Motor neuron (in vitro differentiated cells): ENCODE measurements at regions not wholly inside any gene's neighbourhood (a gene's known extent, or its start where the extent isn't known, plus 50 kb on each side); places are given as distances from the start of the nearest gene placed in this dataset.
"Not testable (repeated sequence)": the region's sequence is repeated elsewhere in the genome, so short reads cannot be mapped to it uniquely, and the experiment has no call there.

ENCODE experiments used
- ATAC-seq, 8 experiments: fragments of 200-7000 bp; cut with Tn5 transposase; replicated peaks in 6 of 8; 2 replicates each; pipeline ENCODE4 v1.8.0; 2021; ENCODE audit warnings: mild to moderate bottlenecking in 8 of 8, moderate library complexity in 8 of 8
- H3K27ac ChIP-seq, 2 donors: fragments of 250-450 bp; sonication (Bioruptor Pico); 2 replicates each; pipeline ENCODE4 v1.9.0; 2021; ENCODE audit warnings: antibody characterized with exemption in 2 of 2, mild to moderate bottlenecking in 2 of 2, moderate library complexity in 1 of 2
- H3K4me1 ChIP-seq, 2 donors: fragments of 250-450 bp; sonication (Bioruptor Pico); replicated peaks in 1 of 2; 2 replicates each; pipeline ENCODE4 v1.6.1; 2021; ENCODE audit warnings: antibody characterized with exemption in 2 of 2, mild to moderate bottlenecking in 2 of 2, moderate library complexity in 1 of 2
- H3K4me3 ChIP-seq, 5 donors: fragments of 250-450 bp; sonication (Bioruptor Pico); 2 replicates each; pipeline ENCODE4 v1.9.0; 2021; ENCODE audit warnings: antibody characterized with exemption in 5 of 5, mild to moderate bottlenecking in 5 of 5, moderate library complexity in 4 of 5
- WGBS, 10 experiments: fragments of 450-650 bp; shearing (Covaris generic); methylation state at CpG; one replicate each; pipeline ENCODE4 v1.0.0; 2022; 5-methylcytosine and 5-hydroxymethylcytosine counted together
- in situ Hi-C, 9 experiments: fragments of 400-800 bp; cut with MboI; loops; one replicate each; pipeline ENCODE4 v1.15.0; 2021; ENCODE audit warnings: low sequenced_read_pairs in 9 of 9, low pct_unique_long_range_greater_than_20kb in 2 of 9; ENCODE audit not compliant: unreplicated experiment in 9 of 9

DNA sequence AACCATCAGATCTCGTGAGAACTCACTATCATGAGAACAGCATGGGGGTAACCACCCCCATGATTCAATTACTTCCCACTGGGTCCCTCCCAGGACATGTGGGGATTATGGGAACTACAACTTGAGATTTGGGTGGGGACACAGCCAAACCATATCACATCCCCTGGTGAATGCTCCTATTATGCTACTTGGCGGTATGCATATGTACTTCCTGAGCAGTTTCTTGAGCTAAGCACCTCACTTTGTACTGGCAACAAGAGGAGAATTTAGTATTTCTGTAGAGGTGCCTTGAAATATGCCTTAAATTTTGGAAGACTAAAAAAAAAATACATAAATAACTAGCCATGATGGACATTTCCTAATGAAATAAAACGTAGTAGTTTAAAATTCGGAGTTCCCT lies 327.2 kb upstream of the CITED2 start:
- WGBS, 10 experiments: 69 to 100% (median 98%) methylated on average over 1 to 4 of the region's 4 CpGs
- in situ Hi-C loops: no loop called here
- Histone ChIP-seq H3K4me3 (no peak overlapping the region), H3K4me1 (no peaks in the 10 kb centered on the region), H3K27ac (no peak overlapping the region)
- ATAC-seq: no peak

DNA sequence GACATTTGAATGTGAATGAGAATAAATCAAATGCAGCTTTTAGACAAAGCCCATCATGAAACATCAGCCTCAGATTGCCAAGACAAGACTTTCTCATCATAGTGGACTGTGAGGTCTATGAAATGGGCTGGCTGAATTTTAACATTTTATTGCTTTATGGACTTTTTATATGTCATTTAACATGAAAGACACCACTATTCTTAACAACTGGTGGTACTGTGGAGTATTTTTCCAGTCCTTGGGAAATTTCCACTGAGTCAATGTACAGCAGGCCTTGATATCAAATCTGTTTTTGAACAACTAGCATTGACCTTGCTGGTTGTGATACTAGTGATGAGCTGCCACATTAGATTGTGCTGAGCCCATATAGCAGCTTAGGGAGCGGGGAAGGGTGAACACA lies 326.6 kb upstream of the CITED2 start:
- Histone ChIP-seq H3K4me1 (no peaks in the 10 kb centered on the region), H3K27ac (no peak overlapping the region), H3K4me3 (no peak overlapping the region)
- no peak for ATAC-seq
- 80 to 100% (median 86%) methylated on average over 1 of the region's 1 CpG; no CpG with 5 or more reads in 5 of the 10 experiments for WGBS, 10 experiments
- in situ Hi-C loops: no loop called here

DNA sequence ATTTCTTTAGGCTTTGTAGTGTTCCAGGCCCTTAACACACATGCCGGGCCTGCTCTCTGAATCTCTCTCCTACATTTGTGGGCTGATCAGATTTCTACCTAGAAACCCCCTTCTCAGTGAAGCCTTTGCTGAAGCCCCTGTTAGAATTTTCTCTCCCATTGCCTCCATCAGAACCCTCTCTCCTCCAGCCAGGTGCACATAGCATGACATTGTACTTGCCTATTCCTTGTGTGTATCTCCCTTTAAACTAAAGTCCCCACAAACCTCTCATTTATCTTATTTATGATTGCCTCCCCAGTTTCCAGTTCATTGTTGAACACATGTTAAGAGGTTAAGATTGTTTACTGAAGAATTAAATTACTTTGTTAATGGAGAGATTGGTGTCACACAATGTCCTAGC lies 325.5 kb upstream of the CITED2 start:
- WGBS, 10 experiments: 100% methylated on average over 1 of the region's 1 CpG; no CpG with 5 or more reads in 3 of the 10 experiments
- Histone ChIP-seq H3K4me1 (no peaks in the 10 kb centered on the region), H3K27ac (no peak overlapping the region), H3K4me3 (no peak overlapping the region)
- in situ Hi-C loops: no loop called here
- ATAC-seq: no peak

DNA sequence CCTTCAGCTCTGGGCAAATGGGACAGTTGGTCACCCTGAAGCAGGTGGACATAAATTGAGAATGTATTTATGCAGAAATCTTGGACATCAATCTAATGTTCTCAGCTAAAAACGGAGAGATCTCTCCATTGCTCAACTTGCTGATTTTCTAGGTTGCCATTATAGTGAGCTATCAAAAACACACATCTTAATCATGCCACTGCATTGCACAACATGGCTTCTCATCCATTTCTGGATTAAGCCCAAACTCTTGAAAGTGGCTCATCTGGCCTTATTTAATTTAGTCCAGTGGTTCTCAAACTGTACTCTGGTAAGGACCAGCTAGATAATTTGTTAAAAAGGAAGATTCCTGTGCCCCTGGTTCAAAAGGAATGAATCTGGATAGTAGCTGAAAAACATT lies 324.9 kb upstream of the CITED2 start:
- Histone ChIP-seq H3K4me1 (no peaks in the 10 kb centered on the region), H3K27ac (no peak overlapping the region), H3K4me3 (no peak overlapping the region)
- 11 to 100% (median 78%) methylated on average over 1 of the region's 1 CpG; no CpG with 5 or more reads in 4 of the 10 experiments for WGBS, 10 experiments
- in situ Hi-C loops: no loop called here
- peak in 2 of 8 experiments; percentile 59 to 66 for ATAC-seq

DNA sequence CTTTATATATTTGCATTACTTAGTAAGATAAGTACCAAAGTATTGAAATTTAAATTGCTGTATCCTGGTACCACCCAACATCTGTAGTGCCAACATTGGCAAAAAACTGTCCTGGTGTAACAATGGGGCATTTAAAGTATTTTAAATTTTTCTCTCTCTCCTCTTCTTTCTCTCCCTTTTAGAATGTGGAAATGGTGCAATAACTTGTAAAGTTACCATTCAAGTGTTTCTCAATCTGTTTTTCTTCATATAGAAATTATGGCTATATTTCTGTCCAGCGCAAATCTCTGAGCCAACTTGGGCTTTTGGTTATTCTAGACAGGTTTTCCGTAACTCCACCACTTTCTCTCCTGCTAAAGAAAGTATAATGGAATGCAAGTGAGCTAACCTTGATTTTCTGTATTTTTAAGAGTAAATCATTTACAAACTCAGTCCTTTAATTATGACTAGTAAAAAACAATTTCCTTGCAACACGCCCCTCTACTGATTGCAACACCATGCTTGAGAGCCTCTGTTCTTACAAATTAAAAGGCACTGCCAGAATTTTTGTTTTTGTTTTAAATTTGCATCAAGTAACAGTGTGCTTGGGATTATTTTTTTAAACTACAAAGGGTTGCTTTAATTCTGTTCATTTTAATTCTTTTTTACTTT lies 324.2 kb upstream of the CITED2 start:
- in situ Hi-C loops: no loop called here
- H3K4me3 ChIP-seq: no peak overlapping the region
- no peaks in the 10 kb centered on the region for H3K4me1 ChIP-seq
- peak in 2 of 8 experiments; percentile 46 to 75 for ATAC-seq
- no peak overlapping the region for H3K27ac ChIP-seq
- 63 to 100% (median 95%) methylated on average over 1 to 3 of the region's 3 CpGs for WGBS, 10 experiments

DNA sequence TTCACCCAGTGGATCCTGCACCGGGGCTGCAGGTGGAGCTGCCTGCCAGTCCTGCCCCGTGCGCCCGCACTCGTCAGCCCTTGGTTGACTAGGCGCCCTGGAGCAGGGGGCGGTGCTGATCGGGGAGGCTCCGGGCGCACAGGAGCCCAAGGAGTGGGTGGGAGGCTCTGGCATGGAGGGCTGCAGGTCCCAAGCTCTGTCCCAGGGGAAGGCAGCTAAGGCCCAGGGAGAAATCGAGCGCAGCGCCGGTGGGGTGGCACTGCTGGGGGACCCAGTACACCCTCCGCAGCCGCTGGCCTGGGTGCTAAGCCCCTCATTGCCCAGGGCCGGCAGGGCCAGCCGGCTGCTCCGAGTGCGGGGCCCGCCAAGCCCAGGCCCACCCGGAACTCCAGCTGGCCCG lies 323.4 kb upstream of the CITED2 start:
- ATAC-seq, H3K27ac ChIP-seq, H3K4me3 ChIP-seq, H3K4me1 ChIP-seq, in situ Hi-C loops: not testable (repeated sequence)
- no CpG with 5 or more reads among the region's 23 CpGs for WGBS, 10 experiments

DNA sequence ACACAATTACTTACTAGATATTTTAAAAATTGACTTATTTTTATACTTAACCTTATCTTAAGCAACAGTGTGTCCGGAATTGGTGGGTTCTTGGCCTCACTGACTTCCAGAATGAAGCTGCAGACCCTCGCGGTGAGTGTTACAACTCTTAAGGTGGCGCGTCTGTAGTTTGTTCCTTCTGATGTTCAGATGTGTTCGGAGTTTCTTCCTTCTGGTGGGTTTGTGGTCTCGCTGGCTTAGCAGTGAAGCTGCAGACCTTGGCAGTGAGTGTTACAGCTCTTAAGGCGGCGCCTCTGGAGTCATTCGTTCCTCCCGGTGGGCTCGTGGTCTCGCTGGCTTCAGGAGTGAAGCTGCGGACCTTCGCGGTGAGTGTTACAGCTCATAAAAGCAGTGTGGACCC lies 322.5 kb upstream of the CITED2 start:
- H3K4me1 ChIP-seq, H3K27ac ChIP-seq, in situ Hi-C loops, H3K4me3 ChIP-seq, ATAC-seq: not testable (repeated sequence)
- WGBS, 10 experiments: 86 to 100% (median 98%) methylated on average over 4 to 9 of the region's 16 CpGs; no CpG with 5 or more reads in 5 of the 10 experiments

DNA sequence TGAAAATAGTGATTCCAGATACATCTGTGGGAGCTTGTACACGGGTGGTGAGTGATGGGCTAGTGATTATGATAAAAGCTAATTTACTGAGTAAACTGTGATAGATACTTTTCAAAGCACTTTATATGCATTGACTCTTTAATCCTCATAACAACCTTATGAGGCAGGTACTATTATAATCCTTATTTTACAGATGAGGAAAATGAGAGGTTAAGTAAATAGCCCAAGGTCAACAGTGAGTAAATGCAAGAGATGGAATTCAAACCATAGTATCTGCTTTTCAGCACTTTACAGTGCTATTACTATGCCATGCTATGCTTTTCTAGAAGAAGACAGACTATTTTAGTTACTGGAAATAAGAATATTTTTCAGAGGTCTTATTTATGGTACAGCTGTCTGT lies 320.9 kb upstream of the CITED2 start:
- Histone ChIP-seq H3K4me1 (no peaks in the 10 kb centered on the region), H3K27ac (no peak overlapping the region), H3K4me3 (no peak overlapping the region)
- in situ Hi-C loops: no loop called here
- ATAC-seq: no peak
- 71 to 100% (median 90%) methylated on average over 1 of the region's 1 CpG; no CpG with 5 or more reads in 2 of the 10 experiments for WGBS, 10 experiments

DNA sequence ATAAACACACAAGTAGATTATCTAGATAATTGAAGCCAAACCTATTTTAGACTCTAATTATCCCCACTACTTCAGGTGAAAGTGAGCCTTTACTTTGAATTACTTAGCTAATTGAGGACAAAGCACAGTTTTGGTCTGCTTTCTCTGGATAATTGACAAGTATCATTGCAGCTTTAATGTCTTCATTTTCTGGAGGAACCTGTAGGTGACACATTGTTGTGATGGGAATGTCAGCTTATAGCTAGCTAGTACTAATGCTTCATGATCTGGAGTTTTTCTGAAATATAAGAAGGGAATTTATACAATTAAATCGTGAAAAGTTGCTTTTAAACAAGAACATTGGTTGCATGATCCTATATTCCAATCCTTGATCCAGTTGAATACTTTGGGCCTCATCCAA lies 319.3 kb upstream of the CITED2 start:
- no peak for ATAC-seq
- WGBS, 10 experiments: 29 to 100% (median 86%) methylated on average over 1 of the region's 1 CpG; no CpG with 5 or more reads in 2 of the 10 experiments
- in situ Hi-C loops: no loop called here

DNA sequence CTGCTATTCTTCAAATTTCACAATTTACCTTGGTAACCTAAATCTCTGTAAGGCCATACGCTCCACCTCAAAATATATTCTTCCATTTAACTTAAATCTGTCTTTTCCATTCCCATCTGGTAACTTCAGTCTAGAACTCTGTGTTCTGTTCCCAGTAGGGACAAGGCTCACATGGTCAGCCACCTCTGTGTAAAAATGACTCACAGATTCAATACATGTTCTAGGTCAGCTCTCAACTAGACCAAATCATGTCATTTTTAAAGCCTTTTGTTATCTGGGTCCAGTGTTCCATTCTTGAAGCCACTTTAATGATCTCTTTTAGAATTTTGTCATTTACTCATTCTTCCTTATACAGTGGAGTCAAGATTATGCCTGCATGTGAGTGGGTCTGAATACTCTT lies 315.6 kb upstream of the CITED2 start:
- ATAC-seq: peak in 2 of 8 experiments; percentile 32 to 47
- WGBS, 10 experiments: 83 to 100% (median 100%) methylated on average over 1 of the region's 1 CpG; no CpG with 5 or more reads in 2 of the 10 experiments
- no peak overlapping the region for H3K4me3 ChIP-seq
- H3K27ac ChIP-seq: no peak overlapping the region
- H3K4me1 ChIP-seq: peaks cover 0 to 7% of the 10 kb centered on the region in 2 donors
- in situ Hi-C loops: no loop called here

More for the DNA sequence above, 319.3 kb upstream of the CITED2 start:
- Histone ChIP-seq H3K4me3 (no peak overlapping the region), H3K4me1 (no peaks in the 10 kb centered on the region), H3K27ac (no peak overlapping the region)

DNA sequence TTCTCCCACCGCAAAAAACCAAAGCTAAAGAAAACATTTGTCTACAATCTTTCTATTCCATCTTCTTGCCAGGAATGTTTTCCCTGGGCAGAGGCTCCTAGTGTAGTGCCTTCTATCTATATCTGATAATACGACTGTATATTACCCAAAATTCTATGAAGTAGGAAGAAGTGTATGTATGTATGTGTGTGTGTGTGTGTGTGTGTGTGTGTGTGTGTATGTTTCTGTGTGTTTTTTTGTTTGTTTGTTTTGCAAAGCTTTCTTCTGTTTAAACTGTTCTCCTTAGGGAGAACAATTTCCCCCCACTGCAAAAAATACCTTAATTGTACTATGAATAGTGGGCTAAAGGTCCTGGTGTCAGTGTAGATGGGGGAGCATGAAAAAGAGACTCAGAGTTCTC lies 312.6 kb upstream of the CITED2 start:
- H3K4me3 ChIP-seq: no peak overlapping the region
- H3K4me1 ChIP-seq: peaks cover 0 to 14% of the 10 kb centered on the region in 2 donors
- ATAC-seq: no peak
- WGBS, 10 experiments: 51 to 100% (median 93%) methylated on average over 1 to 2 of the region's 2 CpGs; no CpG with 5 or more reads in 2 of the 10 experiments
- H3K27ac ChIP-seq: no peak overlapping the region
- in situ Hi-C loops: no loop called here

DNA sequence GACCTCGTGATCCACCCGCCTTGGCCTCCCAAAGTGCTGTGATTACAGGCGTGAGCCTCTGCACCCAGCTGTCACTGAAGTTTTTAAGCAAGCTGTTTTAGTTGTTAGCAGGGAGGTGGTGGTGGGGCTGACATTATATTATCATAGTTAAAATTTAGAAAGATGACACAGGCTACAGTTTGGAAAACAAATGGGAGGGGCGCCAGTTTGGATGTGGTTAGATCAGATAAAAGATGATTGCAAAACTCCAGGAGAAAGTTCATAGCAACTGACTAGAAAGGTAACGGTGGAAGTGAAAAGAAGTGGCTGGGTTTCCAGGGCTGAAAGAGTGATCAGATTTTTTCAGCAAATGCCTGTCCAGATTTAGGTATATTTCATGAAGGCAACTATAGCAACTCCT lies 311.9 kb upstream of the CITED2 start:
- in situ Hi-C loops: no loop called here
- WGBS, 10 experiments: 50 to 100% (median 90%) methylated on average over 1 to 5 of the region's 5 CpGs; no CpG with 5 or more reads in 1 of the 10 experiments
- peak in 1 of 8 experiments; percentile 39 for ATAC-seq
- Histone ChIP-seq H3K4me1 (peaks cover 0 to 14% of the 10 kb centered on the region in 2 donors), H3K27ac (no peak overlapping the region), H3K4me3 (no peak overlapping the region)

DNA sequence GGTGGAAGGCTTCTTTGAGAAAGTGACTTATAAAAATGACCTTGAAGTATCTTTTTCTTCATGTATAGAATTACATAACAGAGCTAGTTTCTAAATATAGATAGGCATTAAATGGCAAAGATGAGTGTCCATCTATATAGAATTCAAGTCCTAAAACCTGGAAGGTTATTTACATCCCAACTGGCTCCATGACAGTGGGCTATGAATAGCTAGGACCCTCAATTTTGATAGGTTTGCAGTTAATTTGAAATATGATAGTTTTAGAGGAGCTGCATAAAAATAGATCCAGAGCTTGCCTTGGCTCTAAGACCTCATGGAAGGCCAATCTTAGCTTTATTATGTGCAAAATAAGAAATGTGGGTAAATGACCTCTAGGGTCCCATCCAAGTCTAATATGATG lies 310.6 kb upstream of the CITED2 start:
- in situ Hi-C loops: no loop called here
- H3K27ac ChIP-seq: no peak overlapping the region
- peak in 4 of 8 experiments; percentile 27 to 84 (median 75) for ATAC-seq
- no peak overlapping the region for H3K4me3 ChIP-seq
- H3K4me1 ChIP-seq: peaks cover 3 to 16% of the 10 kb centered on the region in 2 donors

DNA sequence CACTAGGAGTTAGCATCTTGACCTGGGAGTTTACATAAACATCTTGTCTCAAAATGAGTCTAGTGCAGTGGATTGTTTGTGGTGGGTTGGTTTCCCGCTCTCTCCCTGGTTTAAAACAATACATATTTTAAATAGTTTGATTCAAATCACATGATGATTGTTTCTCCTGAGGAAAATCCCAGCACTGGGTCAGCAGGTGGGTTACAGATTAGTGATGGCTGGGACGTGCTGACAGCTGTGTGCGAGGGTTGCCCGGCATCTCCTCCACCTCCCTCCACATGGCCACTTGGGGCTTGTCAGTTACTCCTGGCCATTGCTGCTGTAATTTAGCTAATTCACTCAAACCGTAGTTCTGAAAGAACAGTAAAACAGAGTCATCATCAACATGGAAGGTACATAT lies 306.4 kb upstream of the CITED2 start:
- Histone ChIP-seq H3K4me3 (no peak overlapping the region), H3K4me1 (peaks cover 3 to 15% of the 10 kb centered on the region in 2 donors), H3K27ac (no peak overlapping the region)
- in situ Hi-C loops: no loop called here
- no peak for ATAC-seq
- 17 to 100% (median 64%) methylated on average over 1 to 4 of the region's 5 CpGs; no CpG with 5 or more reads in 4 of the 10 experiments for WGBS, 10 experiments
